Activated CD8-positive, alpha-beta memory T cell treated with anti-CD3 and anti-CD28 coated beads for 48 hours (primary cell): ENCODE measurements at regions not wholly inside any gene's neighbourhood (a gene's known extent, or its start where the extent isn't known, plus 50 kb on each side); places are given as distances from the start of the nearest gene placed in this dataset.

Experiments used
- DNase-seq, 3 experiments: peaks; one replicate each; pipeline ENCODE4 v3.0.0-alpha.2; 2020; ENCODE audit warnings: low read depth in 2 of 3, low spot score in 2 of 3

- no peak for DNase-seq
Measured at GRCh38 chr5:72558046-72558336, 50.8 kb upstream of the ZNF366 start.

GRCh38 chr5:72557167-72558045 lies 50.2 kb upstream of the ZNF366 start:
- DNase-seq, result no peak
